ENCODE measurements at regions not wholly inside any gene's neighbourhood (a gene's known extent, or its start where the extent isn't known, plus 50 kb on each side); places are given as distances from the start of the nearest gene placed in this dataset.

GRCh38 chr4:4962928-4963327 is 56.3 kb downstream of the CYTL1 start:
- Histone ChIP-seq H3K4me1 (ENCODE audit: low read depth) (no peaks in the 10 kb centered on the region), H3K4me3 (no peak overlapping the region), H3K9me3 (peaks cover 32% of the 10 kb centered on the region), H3K36me3 (ENCODE audit: low read depth) (no peaks in the 10 kb centered on the region)
- TF ChIP-seq CTCF (IDR thresholded peaks at IDR 0.05), result no peak
- intact Hi-C loops (cut with DNase I, micrococcal nuclease), result no loop called here
- DNase-seq (no peak), ATAC-seq (no peak)

Measured in mucosa of descending colon (tissue), 3 donors.